GM19240 (cell line): ENCODE measurements at regions not wholly inside any gene's neighbourhood (a gene's known extent, or its start where the extent isn't known, plus 50 kb on each side); places are given as distances from the start of the nearest gene placed in this dataset.
"Not testable (repeated sequence)": the region's sequence is repeated elsewhere in the genome, so short reads cannot be mapped to it uniquely, and the experiment has no call there.

Source experiments
- DNase-seq: peaks from one replicate; pipeline ENCODE4 v3.0.0; 2011; ENCODE audit warnings: low spot score; ENCODE audit not compliant: insufficient read length

DNA sequence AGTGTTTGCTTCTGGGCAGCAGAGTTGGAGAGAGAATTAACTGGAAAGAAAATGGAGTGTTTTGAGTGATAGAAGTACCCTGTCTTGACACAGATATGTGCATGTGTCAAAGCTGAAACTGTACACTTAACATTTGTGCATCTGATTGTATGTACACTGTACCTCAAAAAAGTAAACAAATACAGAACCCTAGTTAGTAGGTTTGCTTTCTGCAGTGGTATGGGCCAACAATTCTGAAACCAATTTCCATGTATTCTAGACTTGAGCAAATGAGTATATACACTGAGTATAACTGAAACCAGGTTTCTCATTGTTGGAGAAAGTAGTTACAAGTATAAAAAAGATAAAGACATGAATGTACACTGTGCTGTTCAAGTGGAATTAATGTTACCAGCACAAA, 52.4 kb downstream of the ELAPOR2 start:
- DNase-seq = no peak

DNA sequence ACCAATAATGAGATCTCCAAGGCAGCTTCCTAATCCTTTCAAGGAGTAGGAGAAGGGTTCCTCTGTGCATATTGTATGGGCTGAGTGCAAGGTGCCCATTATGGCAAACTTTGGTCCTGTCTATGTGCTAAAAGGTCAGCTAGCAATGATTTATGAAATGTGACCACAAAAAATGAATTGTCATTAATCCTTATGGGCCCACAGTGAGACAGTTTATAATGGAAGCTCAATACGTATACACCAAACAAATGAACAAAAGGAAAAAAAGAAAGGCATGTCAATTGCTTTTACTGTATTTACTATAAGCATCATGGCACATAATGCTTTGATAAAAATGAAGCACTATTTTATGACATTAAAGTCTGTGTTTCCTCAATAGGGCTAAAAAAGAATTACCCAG, 54.5 kb downstream of the ELAPOR2 start:
- DNase-seq = no peak

DNA sequence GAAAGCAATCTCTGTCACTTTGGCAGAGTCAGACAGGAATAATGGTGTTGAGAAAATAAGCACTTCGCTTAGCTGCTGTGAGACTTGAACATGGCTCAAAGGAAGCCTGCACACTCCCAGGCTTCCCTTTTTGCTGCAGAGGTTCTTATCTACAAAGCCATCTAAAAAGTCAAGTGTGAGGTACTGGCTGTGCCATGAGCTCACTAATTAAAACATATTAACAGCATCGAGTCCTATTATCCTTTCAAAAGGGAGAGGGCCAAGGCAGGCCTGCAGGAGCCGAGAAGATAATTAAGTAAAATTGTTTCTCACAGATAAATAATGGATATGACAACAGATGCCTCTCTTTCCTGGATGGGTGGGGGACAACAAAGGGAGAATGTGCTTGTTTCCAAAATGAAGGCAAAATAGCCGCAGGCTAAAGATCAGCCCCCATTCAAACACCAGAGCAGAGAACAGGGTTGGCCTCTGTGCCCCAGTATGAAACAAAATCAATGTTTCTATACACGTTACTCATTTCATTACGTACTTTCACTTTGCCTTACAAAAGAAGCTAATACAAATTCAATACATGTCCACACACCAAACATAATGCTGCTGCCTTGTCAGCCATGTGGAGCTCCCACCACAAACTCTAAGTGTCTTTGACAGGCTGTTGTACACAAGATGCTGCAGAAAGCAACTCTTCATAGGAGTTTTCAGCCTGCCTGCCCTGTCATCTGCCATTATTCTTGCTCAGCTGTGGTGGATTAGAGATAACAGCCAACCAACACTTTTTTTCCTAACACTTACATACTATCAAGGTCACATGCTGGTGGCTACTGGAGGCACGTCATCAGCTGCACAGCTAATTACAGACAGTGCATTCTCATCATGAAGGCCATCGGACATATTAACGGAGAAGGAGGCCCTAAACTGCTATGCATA, 55.3 kb downstream of the ELAPOR2 start:
- DNase-seq = no peak

DNA sequence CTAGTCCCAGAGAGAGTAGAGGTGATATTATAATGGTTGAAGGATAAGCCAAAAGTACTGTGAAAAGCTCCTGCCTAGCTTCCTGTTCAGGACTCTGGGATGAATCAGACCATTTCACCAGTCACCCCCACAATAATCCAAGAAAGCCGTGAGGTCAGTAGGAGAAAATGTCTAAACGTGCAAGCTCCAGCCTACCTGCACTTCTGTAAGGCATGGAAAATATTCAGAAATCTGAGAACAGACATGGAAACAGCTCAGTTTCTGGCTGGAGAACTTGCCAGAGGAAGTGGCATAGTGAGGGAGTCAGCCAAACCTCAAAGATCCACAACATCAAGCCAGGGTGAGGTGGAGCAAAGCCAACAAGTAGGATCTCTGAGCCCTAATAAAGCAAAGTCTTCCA, 58.2 kb downstream of the ELAPOR2 start:
- DNase-seq = no peak

DNA sequence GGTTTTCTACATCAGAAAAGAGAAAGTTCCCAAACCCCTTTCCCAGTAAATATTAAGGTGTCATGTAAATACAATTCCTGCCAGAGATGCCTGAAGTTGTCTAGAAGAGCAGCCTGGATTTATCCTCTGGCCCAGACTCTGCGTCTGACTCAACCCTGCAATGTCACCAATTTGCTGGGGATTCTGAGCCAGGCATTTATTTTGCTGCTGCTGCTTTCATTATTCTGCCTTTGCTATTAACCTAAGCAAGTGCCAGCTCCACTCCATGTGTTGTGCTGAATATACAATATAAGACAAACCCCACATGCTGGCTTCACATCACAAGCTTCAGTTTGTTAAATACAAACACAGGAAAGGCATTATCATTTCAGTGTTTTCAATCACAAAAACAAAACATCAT, 59.1 kb downstream of the ELAPOR2 start:
- DNase-seq = no peak

DNA sequence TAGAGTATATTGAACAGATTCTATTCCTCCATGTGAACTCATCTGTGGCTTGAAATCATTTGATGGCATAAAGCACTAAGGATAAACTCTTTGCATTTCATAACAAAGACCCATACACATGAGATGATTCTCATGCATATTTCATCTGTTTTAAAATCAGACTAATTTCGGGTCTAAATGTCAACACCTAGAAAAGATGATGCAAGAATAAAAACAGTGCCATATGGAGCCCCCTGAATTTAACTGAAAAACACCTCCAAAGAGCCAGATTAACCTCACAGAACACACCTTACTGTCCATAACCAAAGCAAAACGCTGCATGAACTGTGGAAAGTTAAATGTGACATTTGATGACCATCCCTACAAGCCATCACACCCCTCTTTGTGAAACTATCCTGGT, 59.7 kb downstream of the ELAPOR2 start:
- DNase-seq = no peak

DNA sequence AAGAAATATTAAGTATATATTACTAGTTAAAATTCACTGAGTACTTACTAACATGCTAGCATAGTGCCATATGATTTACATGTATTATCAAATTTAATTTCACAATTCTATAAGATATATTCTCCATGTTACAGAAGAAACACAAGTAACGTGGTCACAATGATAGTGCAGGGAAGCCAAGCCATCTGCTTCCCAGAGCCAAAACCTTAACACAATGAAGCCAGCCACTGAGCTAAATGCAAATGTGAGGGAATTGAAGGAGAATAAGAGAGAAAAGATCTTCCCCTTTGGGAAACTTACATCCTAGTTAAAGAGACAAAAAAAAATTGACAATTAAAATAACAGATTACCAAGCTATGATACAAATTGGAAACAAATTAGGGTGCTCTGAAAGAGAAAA, 63.6 kb downstream of the ELAPOR2 start:
- DNase-seq = no peak

DNA sequence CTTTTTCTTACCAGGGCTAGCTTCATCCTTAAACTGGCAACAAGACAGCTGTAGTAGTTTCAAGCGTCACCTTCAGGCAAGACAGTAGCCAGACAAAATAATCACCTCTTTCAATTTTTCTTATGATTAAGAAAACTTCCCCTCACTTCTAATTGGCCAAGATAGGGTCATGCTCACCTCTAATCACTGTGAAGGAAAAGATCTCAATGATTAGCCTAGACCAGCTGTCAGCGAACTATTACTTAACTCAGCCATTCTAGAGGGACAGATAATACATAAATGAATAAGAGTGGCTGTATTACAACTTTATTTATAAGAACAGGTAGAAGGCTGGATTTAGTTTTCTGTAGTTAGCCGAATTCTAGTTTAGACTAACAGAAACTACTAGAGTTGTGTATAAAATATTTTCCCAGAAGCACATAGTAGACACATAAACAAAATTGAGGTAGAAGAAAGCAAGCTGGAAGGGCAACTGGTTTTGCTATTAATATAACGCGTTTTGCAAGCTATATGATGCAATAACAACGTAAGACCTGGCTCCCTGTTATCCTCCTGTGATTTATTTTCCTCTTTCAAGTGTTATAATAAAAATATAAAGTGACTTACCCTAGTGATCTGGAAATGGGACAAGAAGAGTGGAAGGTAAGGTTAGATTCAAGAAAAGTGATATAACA, 64.3 kb downstream of the ELAPOR2 start:
- no peak for DNase-seq

DNA sequence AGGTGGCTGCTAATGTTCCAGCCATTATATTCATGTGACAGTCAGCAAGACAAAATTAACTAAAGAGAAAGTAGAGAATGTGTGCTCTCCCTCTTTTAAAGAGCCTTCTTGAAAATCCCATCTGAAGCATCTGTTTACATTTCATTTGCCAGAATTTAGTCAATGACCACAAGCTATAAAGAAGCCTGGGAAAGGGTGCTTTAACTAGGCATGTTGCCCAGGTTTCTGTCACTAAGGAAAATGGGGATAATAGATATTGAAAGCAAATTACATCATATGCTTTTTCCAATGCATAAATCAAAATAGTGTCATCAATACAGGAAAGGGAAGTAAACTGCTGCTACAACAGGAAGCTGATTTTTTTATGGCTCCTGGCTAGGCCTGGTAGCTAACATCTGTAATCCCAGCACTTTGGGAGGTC, 67.7 kb downstream of the ELAPOR2 start:
- no peak for DNase-seq

DNA sequence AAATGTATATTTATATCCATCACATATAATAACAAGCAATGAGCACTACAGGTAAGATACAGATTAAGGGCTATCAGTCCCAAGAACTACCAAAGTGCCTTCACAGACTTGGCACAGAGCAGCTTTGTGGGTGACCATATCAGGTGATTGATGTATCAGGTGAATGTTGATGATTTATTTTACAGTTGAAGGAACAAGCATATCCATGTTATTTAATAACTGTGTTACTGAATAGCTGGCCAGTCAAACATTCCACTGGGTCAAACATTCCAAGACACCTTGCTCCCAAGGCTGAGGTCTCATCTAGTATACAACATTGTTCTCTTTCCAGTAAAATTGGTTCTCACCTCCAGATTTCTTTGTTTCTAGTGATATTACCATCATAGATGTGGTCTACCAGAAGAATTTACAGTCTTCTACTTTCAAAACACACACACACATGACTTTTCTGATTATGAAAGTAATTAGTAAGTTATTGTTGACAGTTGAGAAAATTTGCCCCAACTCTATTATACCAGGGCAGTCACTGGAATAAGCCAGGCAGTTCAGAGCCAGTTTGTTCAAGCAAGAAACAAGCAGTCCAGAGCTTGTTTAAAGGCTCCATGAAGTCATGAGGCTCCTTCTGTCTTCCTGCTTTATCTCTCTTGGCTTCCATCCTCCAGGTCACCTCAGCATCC, 68.2 kb downstream of the ELAPOR2 start:
- no peak for DNase-seq

DNA sequence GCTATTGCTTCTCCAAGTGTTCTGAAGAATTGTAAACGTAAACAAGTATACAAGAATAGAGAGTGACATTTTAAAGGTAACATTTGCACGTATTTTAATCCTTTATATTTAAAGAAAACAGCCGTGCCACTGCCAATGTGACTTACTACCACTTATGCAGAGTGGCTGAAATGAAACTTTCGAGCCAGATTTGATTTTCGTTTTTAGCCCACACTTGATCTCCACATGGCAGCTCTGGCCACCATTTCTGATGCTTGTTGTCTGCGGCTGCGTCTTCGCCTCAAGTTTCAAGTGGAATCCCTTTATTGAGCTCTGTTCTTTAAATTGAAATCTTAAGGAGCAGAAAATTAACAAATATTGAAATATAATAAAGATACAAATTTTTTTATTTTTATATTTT, 70.0 kb downstream of the ELAPOR2 start:
- DNase-seq = no peak

DNA sequence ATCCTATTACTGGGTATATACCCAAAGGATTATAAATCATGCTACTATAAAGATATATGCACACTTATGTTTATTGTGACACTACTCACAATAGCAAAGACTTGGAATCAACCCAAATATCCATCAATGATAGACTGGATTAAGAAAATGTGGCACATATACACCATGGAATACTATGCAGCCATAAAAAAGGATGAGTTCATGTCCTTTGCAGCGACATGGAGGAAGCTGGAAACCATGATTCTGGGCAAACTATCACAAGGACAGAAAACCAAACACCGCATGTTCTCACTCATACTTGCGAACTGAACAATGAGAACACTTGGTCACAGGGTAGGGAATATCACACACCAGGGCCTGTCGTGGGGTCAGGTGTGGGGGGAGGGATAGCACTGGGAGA, 71.6 kb downstream of the ELAPOR2 start:
- DNase-seq = not testable (repeated sequence)

DNA sequence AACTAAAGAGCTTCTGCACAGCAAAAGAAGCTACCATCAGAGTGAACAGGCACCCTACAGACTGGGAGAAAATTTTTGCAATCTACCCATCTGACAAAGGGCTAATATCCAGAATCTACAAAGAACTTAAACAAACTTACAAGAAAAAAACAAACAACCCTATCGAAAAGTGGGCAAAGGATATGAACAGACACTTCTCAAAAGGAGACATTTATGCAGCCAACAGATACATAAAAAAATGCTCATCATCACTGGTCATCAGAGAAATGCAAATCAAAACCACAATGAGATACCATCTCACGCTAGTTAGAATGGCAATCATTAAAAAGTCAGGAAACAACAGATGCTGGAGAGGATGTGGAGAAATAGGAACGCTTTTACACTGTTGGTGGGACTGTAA, 72.1 kb downstream of the ELAPOR2 start:
- not testable (repeated sequence) for DNase-seq

DNA sequence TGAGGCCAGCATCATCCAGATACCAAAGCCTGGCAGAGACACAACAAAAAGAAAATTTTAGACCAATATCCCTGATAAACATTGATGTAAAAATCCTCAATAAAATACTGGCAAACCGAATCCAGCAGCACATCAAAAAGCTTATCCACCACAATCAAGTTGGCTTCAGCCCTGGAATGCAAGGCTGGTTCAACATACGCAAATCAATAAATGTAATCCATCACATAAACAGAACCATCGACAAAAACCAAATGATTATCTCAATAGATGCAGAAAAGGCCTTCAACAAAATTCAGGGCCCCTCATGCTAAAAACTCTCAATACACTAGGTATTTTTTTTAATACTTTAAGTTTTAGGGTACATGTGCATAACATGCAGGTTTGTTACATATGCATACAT, 74.1 kb downstream of the ELAPOR2 start:
- DNase-seq = not testable (repeated sequence)

DNA sequence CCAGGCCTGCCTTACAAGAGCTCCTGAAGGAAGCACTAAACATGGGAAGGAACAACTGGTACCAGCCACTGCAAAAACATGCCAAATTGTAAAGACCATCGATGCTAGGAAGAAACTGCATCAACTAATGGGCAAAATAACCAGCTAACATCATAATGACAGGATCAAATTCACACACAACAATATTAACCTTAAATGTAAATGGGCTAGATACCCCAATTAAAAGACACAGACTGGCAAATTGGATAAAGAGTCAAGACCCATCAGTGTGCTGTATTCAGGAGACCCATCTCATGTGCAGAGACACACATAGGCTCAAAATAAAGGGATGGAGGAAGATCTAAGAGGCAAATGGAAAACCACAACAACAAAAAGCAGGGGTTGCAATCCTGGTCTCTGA, 75.8 kb downstream of the ELAPOR2 start:
- DNase-seq = not testable (repeated sequence)

DNA sequence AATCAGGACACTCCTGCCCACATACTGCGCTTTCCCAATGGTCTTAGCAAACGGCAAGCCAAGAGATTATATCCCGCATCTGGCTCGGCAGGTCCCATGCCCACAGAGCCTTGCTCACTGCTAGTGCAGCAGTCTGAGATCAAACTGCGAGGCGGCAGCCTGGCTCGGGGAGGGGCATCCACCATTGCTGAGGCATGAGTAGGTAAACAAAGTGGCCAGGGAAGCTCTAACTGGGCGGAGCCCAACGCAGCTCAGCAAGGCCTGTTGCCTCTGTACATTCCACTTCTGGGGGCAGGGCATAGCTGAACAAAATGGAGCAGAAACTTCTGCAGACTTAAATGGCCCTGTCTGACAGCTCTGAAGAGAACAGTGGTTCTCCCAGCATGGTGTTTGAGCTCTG, 77.5 kb downstream of the ELAPOR2 start:
- DNase-seq = not testable (repeated sequence)

DNA sequence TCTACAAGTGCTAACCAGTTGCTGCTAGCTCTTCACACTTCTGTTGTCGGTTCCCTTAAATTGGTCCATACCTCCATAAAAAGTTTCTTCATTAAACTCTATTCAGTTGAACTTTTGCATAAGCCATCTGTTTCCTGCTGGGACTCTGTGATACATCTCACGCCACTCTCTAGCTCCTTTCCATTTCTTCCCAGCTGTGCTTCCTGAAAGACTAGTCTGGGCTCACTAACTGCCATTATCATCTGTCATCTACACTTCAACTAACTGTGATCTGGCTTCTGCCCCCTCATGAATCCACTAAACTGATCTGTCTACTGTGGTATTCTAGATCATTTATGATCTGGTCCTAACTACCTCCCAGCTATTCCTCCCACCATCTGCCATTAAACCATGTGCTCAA, 78.3 kb downstream of the ELAPOR2 start:
- DNase-seq = no peak

DNA sequence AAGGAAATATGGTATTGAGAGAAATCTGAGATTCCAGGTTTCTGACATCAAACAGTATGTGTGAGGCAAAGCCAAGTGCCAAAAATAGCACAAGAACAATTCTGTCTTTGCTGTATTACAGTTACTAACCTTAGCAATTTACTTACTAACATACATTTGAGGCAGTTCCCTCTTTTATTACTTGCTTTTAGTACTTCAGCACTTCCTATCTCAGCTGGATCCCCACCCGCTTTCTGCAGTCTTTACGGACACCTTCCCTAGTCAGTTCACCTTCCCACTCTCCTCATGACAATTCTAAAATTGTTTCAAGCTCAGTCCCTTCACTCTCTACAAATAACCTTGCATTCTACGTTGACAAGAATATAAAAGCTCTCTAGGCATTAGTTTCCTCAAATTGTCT, 79.2 kb downstream of the ELAPOR2 start:
- DNase-seq = no peak

DNA sequence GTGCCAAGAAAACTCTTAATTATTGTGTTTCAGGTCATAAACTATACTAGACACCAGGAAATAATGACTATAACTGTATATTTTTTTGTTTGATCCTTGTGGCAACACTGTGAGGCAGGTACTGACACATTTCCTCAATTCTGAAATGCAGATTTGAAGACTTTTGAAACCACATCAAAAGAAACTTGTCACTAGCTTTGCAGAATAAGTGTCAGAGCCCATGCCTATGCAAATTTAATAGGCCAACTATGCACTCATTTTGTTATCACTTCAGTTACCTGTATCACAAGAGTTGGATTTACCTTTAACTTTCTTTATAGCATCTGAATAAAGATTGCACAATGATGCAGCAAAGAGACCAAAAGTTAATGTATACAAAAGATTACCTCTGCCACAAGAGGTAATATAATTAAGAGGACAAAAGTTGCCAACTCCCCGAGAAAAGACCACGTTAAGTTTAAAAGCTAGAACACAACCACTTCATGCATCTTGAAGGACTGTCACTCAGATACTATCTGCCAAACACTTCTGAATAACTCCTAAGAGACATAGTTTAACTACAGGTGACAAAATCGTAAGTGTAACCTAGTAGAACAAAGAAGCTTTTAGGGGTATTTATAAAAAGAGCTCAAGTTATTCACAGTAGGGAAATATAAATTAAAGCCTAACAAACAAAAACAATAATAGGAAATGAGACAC, 80.5 kb downstream of the ELAPOR2 start:
- DNase-seq = no peak

DNA sequence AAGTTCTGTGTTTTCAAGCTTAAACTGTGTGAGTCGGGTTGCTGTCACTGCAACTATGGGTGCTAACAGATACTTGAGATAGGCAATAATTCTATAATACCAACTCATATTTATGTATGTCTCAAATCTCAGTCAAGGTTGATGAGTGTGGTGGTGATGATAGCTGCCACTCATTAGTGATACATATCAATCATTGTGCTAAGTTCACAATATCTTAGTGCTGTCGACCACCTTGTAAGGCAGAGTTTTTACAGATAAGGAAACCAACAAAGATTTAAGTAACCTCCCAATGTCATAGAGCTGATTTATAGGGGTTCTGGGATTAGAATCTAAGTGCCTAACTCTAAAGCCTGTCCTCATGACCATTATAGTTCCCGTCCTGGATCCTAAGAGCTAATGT, 82.5 kb downstream of the ELAPOR2 start:
- DNase-seq = no peak

DNA sequence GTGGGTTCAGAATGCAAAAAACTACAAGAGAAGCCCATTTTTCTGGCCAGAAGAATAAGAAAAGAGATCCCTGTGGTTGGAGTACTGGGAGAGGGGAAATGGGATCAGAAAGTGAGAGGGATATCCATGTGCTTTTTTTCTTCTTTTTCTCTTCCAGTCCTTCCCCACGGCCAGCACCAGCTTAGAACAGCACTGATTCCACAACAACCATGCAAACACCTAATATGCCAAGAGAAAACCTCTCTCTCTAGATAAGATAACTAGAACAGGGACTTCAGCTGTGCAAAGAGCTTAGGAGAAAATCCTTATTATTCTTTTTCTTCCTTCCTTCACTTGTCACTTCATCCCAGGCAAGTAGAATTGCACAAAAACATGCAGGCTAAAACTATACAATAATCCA, 83.5 kb downstream of the ELAPOR2 start:
- DNase-seq = no peak

DNA sequence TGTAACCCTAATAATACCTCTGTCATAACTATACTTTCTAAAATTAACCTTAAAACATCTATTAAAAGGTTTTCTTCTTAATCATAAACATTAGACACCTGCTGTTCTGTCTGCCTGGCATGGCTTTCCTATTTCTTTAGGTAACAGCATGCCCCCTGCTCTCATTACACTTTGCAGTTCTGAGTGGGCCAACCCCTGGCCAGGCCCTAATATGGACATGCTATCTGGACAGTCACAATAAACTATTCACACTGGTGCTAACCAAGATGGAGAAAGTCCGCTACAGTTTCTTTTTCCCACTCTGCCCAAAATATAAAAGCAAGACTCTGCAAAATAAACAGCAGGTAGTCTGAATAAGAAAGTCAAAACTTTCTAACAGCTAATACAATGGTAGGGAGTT, 84.0 kb downstream of the ELAPOR2 start:
- no peak for DNase-seq
